HG03439 (cell line): ENCODE measurements at regions not wholly inside any gene's neighbourhood (a gene's known extent, or its start where the extent isn't known, plus 50 kb on each side); places are given as distances from the start of the nearest gene placed in this dataset.
"Not testable (repeated sequence)": the region's sequence is repeated elsewhere in the genome, so short reads cannot be mapped to it uniquely, and the experiment has no call there.

Experiments
- ATAC-seq: cut with Tn5 transposase; IDR thresholded peaks from one replicate; pipeline ENCODE4 v1.9.1; 2021; ENCODE audit warnings: mild to moderate bottlenecking, moderate library complexity; ENCODE audit not compliant: unreplicated experiment

DNA sequence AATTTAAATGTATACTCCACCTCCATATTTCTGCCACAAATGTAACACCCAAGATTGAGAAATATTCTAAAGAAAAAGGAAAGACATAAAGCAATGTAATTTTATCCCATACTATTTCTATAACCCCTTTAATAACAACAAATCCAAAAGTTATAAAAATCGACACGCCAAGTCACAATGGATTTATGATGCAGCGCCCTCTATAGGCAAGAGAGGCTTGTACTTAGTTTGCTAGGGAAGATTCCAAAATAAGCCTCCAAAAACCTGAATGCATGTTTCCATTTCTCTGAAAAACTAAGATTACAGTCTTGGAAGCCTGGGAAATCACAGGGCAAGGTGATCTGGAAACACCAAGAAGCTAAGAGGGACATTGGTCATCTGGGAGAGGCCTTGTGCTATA lies 1389.3 kb downstream of the CDY2B start:
- no peak for ATAC-seq

DNA sequence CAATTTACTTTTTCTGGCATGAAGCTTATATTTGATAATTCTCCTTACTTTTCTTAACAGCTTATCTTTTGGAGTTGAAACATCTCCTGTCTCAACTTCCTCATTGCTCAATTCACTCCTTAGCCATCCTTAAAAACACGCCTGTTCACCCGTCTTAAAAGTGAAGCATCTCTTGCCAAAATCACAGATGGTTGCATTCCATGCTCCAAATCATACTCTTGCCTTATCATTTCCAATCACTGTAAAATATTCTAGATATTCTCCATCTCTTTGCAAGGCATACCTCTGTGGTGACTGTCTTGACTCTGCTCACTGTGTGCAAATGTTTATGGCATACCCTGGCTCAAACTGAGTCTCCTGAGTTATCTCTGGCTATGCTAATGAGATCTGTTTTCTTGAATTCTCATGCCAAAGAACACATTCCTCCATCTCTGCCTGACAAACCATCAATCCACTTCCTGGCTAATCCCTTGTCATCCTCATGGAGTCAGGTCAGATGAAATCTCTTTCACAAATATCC lies 1393.3 kb downstream of the CDY2B start:
- no peak for ATAC-seq

DNA sequence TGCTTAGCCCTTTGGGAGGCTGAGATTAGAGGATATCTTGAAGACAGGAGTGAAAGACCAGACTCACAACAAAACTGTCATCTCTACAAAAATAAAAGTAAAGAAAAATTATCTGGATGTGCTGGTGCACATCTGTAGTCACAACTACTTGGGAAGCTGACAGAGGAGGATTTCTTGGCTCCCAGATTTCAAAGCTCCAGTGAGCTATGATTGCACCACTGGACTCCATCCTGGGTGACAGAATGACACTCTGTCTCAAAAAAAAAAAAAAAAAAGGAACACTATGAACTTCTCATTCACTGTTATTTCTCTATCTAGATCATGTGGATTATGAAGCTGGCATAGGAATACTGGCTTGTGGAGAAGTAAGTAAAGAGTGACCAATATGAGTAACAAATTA lies 1400.0 kb downstream of the CDY2B start:
- ATAC-seq = no peak

GRCh38 chrY:16474053-16474452 lies 1406.0 kb downstream of the CDY2B start:
- no peak for ATAC-seq

DNA sequence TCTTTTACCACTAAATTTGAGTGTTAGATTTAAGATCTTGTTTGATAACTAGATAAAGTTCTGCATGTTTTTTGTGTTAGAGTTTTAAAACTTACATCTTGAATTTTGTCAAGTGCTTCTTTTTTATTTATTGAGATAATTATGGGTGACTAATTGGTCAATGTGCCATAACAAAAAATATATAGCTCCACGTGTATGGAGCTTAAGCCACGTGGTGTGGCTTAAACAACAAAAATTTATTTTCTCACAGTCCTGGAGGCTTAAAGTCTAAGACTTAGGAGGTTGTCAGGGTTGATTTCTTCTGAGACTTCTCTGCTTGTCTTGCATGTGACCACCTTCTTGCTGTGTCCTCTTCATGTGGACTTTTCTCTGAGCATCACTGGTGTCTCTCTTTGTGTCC lies 1425.2 kb downstream of the CDY2B start:
- no peak for ATAC-seq

DNA sequence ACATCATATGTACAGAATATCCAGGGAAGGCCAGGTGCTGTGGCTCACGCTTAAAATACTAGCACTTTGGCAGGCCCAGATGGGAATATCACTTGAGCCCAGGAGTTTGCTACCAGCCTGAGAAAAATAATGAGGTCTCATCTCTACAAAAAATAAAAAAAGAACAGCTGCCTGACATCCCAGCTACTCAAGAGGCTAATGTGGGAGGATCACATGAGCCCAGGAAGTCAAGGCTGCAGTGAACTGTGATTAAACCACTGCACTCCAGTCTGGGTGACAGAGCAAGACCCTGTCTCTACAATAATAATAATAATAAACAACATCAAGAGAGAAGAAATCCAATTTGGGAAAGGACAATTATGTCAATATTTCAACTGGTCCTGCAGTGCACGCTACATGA lies 1433.9 kb downstream of the CDY2B start:
- no peak for ATAC-seq

GRCh38 chrY:16409206-16409923 lies 1470.7 kb downstream of the CDY2B start:
- ATAC-seq = peak; percentile 80

DNA sequence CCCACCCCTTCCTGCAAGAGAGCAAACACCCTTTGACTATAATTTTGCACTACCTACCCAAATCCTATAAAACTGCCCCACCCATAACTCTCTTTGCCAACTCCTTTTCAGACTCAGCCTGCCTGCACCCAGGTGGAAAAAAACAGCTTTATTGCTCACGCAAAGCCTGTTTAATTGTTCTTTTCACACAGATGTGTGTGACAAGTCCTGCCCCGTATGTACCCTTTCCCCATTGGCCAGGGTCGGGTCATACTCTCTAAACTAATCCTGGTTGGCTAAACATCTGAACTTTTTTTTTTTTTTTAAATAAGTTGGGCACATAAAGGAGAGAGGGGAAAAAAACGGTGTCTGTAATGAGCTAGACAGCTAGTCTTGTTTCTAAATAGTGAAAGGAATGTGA lies 1500.6 kb downstream of the CDY2B start:
- ATAC-seq = not testable (repeated sequence)

DNA sequence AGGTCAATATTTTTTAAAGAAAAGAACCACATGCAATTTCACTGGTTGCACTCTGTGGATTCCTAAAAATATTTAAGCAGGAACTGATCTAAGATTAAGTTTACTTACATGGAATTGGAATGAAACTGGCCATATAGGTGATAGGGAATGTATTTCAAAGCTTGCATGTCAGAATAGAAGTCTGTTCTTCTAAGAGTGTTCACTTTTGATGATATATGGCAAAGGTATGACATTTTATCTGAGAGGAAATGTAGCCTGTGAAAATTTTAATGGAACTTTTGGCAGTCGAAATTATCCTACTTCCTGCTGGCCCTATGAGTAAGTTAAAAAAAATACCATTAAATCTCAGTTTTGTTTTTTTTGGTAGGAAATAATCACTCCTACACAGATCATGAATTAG lies 1538.4 kb downstream of the CDY2B start:
- ATAC-seq = not testable (repeated sequence)

DNA sequence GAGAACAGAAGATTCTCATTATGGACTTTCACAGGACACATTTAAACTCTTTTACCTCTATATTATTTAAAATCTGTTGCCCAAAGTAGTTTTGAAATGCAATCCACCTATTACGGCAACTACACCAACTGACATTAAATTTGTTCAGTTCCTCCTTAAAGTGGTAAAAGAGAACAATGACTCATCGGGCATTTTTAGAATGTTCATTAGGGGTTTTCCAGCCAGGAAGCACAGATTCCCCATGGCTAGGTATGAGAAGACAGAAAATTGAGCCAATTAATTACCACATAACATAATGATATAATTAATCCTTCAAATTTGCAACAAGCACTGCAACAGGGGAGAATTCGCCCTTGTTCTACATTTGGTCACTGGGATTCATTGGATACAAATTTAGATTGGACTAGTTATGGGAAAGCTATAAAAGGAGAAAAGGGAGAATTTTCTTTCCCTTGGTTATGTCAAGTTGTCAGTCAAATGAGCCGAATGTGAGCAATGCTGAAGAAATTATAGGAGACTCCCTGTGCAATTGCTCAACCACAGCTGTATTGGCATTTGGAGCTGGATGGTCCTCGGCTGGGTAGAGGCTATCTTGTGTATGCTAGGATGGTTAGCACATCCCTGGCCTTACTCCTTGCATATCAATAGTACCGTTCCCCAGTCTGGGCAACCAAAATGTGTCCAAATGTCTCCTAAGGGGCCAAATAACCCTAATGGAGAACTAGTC lies 1549.8 kb downstream of the CDY2B start:
- not testable (repeated sequence) for ATAC-seq

DNA sequence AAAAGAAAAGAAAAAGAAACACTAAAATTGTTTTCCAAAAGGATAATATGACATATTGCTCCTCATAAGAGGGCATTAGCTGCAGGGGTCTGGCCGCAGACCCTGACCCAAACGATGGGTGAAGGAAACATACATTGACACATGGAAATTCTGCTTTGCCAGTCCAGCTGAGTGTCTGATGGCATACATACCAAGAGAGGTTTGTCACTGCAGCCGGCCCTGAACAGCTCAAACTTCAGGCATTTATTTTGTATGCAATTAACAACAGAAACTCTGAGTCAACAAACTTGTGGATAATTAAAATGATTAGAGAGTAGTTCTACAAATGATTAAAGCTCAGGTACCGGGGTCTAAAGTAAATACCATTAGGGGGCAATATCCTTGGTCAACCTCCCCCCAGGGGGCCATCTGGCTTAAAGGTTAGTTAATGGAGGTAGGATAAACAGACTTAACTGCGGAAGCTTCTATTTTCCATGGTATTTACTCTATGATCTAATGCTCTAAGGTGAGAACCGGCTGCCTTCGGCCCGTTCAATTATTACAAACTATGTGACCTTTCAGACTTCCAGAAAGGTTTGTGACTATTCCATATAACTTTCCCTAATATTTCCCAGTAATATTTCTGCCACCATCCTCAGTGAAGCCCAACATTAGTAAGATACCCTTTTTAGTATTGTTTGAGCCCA lies 1550.7 kb downstream of the CDY2B start:
- not testable (repeated sequence) for ATAC-seq
